Chondrocyte (in vitro differentiated cells): ENCODE measurements at regions not wholly inside any gene's neighbourhood (a gene's known extent, or its start where the extent isn't known, plus 50 kb on each side); places are given as distances from the start of the nearest gene placed in this dataset.

Experiments used
- DNase-seq: peaks from one replicate; pipeline ENCODE4 v3.0.0; 2021; ENCODE audit warnings: mixed read lengths, low spot score
- H3K27ac Mint-ChIP-seq: one replicate; pipeline ENCODE4 v1.8.0; 2021; ENCODE audit warnings: mild to moderate bottlenecking, moderate library complexity, mixed read lengths; ENCODE audit not compliant: unreplicated experiment
- H3K27me3 Mint-ChIP-seq: 2 replicates; pipeline ENCODE4 v1.8.0; 2021; ENCODE audit warnings: low read depth, mixed read lengths
- H3K36me3 Mint-ChIP-seq: 2 replicates; pipeline ENCODE4 v1.8.0; 2021; ENCODE audit warnings: low read depth, mixed read lengths
- H3K4me1 Mint-ChIP-seq: 2 replicates; pipeline ENCODE4 v1.8.0; 2021; ENCODE audit warnings: low read depth, mild to moderate bottlenecking, mixed read lengths
- H3K4me3 Mint-ChIP-seq: one replicate; pipeline ENCODE4 v1.8.0; 2021; ENCODE audit warnings: mild to moderate bottlenecking, moderate library complexity, mixed read lengths; ENCODE audit not compliant: unreplicated experiment
- H3K9me3 Mint-ChIP-seq: 2 replicates; pipeline ENCODE4 v1.8.0; 2021; ENCODE audit warnings: low read depth, mixed read lengths
- CTCF ChIP-seq: fragments of 200-600 bp; sonication (generic); IDR thresholded peaks from 2 replicates; pipeline ENCODE4 v1.5.0; 2021; ENCODE audit warnings: antibody characterized with exemption, mild to moderate bottlenecking, moderate library complexity

GRCh38 chr21:32834211-32834915, 62.8 kb upstream of the PAXBP1 start:
- Mint-ChIP-seq H3K36me3 (no peaks in the 10 kb centered on the region), H3K27me3 (peaks cover 22% of the 10 kb centered on the region), H3K4me3 (no peak overlapping the region), H3K27ac (no peak overlapping the region), H3K9me3 (peaks cover 10% of the 10 kb centered on the region), H3K4me1 (no peaks in the 10 kb centered on the region)
- no peak for DNase-seq
- no peak for TF ChIP-seq CTCF

GRCh38 chr21:32834916-32835235, 63.3 kb upstream of the PAXBP1 start:
- Mint-ChIP-seq H3K4me1 (no peaks in the 10 kb centered on the region), H3K27me3 (peaks cover 25% of the 10 kb centered on the region), H3K4me3 (no peak overlapping the region), H3K27ac (no peak overlapping the region), H3K9me3 (peaks cover 10% of the 10 kb centered on the region), H3K36me3 (no peaks in the 10 kb centered on the region)
- no peak for TF ChIP-seq CTCF
- DNase-seq = no peak

- peaks cover 21% of the 10 kb centered on the region for H3K27me3 Mint-ChIP-seq
- TF ChIP-seq CTCF = no peak
- H3K27ac Mint-ChIP-seq = no peak overlapping the region
- H3K4me1 Mint-ChIP-seq = no peaks in the 10 kb centered on the region
- H3K36me3 Mint-ChIP-seq = no peaks in the 10 kb centered on the region
- H3K9me3 Mint-ChIP-seq = peaks cover 3% of the 10 kb centered on the region
- DNase-seq = no peak
- no peak overlapping the region for H3K4me3 Mint-ChIP-seq
These were observed 70.6 kb upstream of the PAXBP1 start for GRCh38 chr21:32842146-32842545.

- no peak overlapping the region for H3K4me3 Mint-ChIP-seq
- peaks cover 24% of the 10 kb centered on the region for H3K27me3 Mint-ChIP-seq
- H3K4me1 Mint-ChIP-seq = no peaks in the 10 kb centered on the region
- no peak for TF ChIP-seq CTCF
- no peaks in the 10 kb centered on the region for H3K9me3 Mint-ChIP-seq
- H3K36me3 Mint-ChIP-seq = no peaks in the 10 kb centered on the region
- no peak for DNase-seq
- H3K27ac Mint-ChIP-seq = no peak overlapping the region
These were observed 72.0 kb upstream of the PAXBP1 start for GRCh38 chr21:32843561-32843960.

GRCh38 chr21:32844076-32844475, 72.5 kb upstream of the PAXBP1 start:
- H3K4me1 Mint-ChIP-seq = no peaks in the 10 kb centered on the region
- no peak overlapping the region for H3K4me3 Mint-ChIP-seq
- no peak for TF ChIP-seq CTCF
- no peak for DNase-seq
- no peak overlapping the region for H3K27ac Mint-ChIP-seq
- peaks cover 25% of the 10 kb centered on the region for H3K27me3 Mint-ChIP-seq
- H3K36me3 Mint-ChIP-seq = no peaks in the 10 kb centered on the region
- no peaks in the 10 kb centered on the region for H3K9me3 Mint-ChIP-seq
